ENCODE measurements at regions not wholly inside any gene's neighbourhood (a gene's known extent, or its start where the extent isn't known, plus 50 kb on each side); places are given as distances from the start of the nearest gene placed in this dataset.

GRCh38 chr1:198864695-198865094 is 225.9 kb downstream of the PTPRC start:
- no peak for DNase-seq (ENCODE audit: low read depth)

DNA sequence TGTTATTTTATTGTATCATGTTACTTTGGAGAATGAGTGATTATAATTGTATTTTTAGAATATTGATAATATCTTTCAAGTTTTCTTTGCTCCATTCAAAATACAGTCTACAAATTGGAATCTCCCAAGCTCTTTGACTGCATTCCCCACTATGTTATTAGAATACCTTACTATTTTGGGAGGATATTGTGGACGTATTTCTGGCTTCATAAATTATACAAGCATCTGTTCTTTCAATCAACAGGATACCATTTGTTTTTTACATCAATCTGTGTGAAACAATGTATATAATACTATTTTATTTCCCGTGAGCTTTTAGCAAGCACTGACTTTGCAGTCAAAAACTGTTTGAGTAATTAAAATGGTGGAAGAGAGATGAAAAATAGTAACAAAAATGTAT is 226.5 kb downstream of the PTPRC start:
- DNase-seq (ENCODE audit: low read depth): no peak

DNA sequence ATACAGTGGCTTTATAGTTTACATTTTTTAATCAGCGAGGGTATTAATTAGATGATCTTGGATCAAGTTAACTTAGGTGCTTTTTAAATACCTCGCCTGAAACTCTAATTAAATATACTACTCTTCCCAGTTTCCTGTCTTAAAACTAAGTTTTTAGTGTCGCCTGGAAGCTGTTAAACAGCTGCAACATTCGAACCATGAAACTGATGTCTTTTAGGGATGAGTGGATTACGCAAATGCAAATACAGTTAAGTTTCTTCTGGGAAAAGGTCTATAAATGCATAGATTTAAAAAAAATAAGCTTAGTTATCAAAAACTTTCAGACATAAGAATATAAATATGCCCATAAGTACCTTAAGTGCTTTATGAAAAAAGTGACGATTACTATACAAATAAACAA is 228.3 kb downstream of the PTPRC start:
- no peak for DNase-seq (ENCODE audit: low read depth)

DNA sequence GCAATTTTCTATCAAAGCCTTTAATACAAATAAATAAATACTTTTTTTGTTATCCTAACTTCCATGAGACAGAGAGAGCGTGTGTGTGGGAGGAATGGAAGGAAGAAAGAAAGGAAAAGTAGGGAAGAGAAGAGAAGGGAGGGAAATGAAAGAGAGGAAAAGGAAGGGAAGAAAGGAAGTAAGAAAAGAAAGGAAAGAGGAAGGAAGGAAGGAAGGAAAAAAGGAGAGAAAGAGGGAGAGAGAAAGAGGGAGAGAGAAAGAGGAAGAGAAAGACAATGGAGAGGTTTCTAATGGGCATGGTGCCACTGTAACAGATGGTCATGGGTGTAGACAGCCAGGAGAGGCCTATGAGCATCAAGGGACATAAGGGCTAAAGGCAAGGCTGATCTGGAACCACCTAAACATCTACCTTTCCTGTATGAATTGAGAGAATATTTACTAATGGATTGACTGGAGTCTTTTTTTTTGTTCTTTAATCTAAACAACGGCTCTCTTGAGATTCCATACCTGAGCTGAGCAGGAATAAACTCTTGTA is 234.9 kb downstream of the PTPRC start:
- no peak for DNase-seq (ENCODE audit: low read depth)

DNA sequence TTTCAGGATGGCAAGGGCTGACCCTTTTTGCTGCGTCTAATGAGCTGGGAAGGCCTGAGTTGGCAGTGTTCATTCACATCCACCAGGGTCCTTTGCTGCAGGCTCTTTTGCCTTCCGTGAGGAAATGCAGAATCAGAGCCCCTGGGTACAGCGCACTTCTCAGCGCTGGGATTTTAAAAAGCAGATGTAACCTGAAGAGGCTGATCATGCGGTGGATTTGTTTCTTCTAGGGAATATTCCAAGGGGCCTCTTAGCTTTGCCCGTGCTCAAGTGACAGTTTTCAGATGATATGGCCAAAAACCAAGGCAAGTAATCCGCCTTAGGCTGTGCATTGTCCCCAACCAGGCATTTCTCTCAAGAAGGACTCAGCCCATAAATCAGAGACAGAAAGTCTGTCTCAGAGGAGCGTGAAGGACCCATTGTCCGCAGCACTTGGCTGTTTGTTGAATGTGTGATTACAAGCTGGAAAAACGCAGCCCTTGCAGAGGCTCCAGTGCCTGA is 237.6 kb downstream of the PTPRC start:
- DNase-seq (ENCODE audit: low read depth): no peak

GRCh38 chr1:198878566-198878965 is 239.7 kb downstream of the PTPRC start:
- DNase-seq (ENCODE audit: low read depth): no peak

DNA sequence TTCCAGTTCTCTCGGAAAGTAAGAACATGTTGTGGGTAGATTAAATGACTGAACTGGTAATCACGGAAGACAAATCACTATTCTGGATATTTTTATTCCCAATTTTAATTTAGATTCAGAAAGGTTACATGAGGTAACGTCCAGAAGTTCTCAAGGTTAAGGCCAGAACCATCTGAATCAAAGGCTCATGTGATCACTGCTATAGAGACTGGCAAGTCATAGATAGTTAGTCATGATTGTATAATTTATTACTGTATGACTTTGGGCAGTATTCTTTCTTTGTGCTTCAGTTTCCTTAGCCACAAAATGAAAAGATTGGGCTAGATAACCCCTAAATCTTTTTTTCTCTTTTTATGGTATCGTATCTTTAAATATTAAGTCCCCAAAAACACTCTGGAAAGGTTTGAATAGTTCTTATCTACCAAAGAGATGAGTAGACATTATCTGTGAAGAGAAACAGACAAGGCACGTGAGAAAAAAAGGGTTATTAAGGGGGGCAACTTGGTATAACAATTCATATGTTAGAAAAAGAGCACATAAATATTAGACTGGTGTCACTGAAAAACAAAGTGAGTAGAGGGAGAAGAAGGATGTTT is 241.0 kb downstream of the PTPRC start:
- DNase-seq (ENCODE audit: low read depth): no peak

DNA sequence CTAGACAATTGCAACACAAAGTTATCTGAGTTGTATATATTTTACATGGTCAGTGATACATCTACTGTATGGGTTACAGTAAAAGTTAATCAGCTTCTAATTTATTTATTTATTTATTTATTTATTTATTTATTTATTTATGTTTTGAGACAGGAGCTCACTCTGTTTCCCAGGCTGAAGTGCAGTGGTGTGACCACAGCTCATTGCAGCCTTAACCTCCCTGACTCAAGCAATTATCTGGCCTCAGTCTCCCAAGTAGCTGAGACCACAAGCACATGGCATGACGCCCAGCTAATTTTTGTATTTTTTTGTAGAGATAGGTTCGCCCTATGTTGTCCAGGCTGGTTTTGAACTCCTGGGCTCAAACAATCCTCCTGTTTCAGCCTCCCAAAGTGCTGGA is 241.6 kb downstream of the PTPRC start:
- DNase-seq (ENCODE audit: low read depth): no peak

DNA sequence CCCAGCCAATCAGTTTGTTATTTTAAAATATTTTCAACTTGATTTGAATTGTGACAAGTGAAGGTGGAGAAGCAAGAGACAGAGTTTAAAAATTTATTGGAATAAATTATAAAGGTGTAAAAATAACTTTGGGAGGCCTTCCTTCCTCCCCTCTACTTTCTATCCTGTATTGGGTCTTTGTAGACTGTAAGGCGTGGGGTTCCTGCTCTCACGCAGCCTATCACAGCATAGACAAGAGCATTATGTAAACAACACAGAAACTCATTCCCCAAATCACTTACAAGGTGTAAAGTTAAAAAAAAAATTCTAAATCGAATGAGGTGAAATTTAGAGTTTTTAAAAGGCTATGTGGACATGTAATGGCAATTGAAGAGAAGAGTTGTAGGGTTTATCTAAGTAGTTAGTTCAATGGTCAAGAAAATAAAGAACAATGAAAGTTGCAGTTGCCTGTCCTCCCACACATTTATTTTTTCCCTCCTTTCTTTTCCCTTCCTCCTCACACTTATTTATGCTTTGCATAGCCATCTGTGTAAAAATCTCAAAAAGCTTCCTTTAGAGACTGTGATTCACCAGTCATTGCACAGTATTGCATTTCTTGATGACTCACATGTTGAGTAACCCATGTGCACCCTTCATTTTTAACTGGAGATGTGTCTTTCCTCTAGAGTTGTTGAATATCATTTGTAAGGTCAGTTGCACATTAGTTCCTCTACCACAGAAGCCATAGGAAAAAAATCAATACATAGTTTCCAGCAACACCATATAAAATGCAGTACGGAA is 242.2 kb downstream of the PTPRC start:
- no peak for DNase-seq (ENCODE audit: low read depth)

DNA sequence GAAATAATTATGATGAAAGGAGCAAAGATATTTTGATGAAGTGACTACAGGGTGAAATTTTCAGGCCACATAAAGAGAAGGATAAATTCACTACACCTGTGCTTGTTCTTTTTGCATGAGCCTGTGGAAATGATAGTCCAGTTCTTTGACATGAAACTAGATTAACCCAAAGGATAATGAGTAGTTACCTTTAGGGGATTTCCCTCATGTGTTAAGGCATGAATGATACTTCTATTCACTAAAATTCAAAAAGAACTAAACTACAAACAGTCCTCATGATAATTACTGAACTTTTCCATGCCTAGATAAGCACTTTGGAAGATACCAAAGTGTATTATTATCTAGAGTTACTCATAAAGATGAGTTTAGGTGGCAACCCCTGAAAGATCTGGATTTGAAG is 244.3 kb downstream of the PTPRC start:
- DNase-seq (ENCODE audit: low read depth): no peak

DNA sequence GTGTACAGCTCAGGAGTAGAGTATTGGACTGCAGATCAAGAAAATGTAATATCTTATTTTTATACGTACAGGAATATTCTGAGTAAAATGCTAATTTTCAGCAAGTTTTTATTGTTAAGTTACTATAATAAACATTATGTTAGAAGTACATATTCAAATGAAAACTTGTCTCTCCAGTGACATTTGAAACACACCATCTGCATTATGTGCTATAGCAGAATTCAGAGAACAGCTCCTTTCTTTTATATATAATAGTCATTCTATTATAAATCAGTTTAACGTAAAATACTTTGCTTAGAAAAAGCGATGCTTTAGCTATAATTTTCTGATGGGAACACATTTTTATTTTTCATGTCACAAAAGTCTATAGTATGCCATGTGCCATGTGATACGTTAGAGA is 249.0 kb downstream of the PTPRC start:
- no peak for DNase-seq (ENCODE audit: low read depth)

DNA sequence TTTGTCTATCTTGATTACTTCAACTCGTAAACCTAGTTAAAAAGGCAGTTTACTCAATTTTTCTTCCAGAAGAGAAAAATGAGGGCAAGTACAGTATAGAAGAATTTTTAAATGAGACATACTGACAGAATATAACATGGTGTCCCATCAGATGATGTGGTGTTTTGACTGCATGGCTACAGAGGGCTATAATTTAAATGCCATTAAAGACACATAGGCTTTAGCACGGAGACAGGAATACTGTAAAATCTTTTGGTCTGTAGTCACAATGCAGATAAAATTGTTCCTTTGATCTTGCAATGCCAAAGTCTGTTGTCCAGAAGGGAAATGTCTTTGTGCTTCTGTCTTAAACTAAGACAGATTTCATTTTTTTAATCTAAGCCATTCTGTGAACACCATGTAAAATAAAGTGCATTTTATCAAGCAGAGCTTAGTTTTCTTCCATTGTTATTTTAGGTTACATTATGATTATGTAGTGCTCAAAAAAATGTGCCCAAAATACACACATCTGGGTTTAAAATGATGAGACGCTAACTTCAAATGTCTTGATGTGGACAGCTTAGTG is 249.6 kb downstream of the PTPRC start:
- DNase-seq (ENCODE audit: low read depth): no peak

DNA sequence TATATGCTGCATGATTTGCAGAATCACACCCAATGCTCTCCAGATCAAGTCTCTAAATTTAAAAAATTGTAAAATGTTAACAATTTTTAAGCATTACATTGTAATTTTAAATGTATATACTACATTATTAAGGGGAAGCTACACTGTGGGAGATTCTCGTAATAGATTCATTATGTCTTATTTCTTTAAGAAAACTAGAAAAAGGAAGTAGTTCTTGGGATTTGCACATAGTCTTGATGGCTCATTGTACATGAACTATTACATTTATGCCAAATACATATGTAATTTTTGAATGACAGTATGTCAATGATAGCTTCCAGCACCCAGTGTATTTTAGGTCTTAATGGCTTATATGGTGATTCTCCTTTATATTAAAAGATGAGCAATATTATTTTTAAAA is 250.3 kb downstream of the PTPRC start:
- no peak for DNase-seq (ENCODE audit: low read depth)

DNA sequence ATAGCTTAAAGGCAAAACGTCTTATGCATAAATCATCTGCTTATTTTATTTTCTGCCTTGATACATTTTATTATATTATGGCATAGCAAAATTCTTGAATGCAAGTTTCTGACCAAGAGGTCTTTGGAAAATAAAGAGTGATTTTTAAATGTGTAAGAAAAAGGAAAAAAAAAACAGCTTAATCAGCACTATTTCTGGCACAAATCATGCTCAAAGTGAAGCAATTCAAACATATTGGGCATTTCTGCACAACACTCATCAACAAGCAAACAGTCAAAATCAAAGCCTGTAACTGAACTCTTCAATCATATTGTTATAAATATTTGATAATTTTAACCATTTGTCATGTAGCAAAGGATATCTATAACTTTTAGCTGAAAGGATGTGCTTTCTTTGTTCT is 250.9 kb downstream of the PTPRC start:
- DNase-seq (ENCODE audit: low read depth): no peak

- DNase-seq (ENCODE audit: low read depth): no peak
Observed at GRCh38 chr1:198890214-198890930, 251.5 kb downstream of the PTPRC start.

DNA sequence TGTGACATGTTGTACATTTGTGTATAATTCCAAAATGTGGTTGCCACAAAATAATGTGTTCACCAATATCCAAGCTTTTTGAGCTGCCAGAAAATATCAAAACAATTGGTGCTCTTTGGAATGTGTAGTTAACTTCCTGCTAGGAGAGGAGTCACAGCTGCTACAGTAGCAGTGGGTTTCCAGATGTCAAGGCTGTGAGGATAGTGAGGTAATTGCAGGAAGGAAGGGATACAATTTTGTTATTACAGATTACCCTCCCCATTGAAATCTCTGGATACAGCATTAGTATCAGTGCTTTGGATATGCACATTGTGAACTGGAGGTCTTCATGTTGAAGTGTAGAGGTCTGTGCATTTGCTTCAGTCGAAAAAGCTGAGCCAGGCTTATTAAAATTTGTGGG is 253.2 kb downstream of the PTPRC start:
- DNase-seq (ENCODE audit: low read depth): no peak

GRCh38 chr1:198893141-198893540 is 254.3 kb downstream of the PTPRC start:
- DNase-seq (ENCODE audit: low read depth): no peak

DNA sequence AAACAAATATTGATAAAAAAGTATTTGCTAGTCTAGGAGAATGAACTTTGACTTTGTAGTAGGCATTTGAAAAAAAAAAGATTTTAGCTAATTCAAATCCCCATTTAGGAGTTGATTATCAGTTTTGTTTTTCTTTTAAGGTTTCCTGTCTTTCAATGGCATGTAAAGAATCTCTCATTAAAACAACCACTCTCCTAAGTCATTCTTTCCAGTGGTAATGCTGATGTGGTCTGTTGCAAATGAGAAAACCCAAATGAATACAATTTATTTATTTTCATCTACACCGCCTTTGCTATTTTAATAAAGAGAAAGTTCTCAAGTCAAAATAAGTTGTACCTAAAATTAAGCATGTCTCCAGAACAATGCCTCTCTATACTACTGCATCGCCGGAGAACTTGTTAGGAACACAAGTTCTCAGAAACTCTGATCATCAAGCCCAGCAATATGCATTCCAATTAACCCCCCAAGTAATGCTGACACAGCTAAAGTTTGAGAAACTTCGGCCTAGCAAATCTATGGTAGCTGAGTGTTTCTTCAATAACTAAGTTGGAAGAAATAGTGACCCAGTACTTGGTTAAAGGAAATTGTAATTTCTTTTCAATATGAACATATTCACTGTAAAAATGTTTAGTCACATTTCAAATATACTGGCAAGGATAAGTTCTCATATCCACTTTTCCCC is 255.1 kb downstream of the PTPRC start:
- DNase-seq (ENCODE audit: low read depth): no peak

DNA sequence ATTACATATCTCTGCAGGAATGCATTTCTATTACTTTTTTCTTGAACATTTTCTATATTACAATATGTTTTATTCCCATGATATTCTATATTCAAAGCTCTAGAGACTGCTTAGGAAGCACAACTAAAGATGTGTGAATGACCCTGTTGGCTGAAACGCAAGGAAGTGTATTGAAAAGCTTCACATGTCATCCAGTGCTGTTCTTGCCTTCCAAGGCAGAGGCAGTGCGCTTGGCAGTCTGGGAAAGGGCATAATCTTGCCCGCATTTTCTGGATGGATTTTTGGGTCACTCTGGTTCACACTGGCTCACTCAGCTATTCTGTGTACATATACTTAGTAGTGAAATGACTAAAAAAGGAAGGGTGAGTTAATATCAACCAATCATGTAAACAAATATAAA is 262.4 kb downstream of the PTPRC start:
- DNase-seq (ENCODE audit: low read depth): no peak

DNA sequence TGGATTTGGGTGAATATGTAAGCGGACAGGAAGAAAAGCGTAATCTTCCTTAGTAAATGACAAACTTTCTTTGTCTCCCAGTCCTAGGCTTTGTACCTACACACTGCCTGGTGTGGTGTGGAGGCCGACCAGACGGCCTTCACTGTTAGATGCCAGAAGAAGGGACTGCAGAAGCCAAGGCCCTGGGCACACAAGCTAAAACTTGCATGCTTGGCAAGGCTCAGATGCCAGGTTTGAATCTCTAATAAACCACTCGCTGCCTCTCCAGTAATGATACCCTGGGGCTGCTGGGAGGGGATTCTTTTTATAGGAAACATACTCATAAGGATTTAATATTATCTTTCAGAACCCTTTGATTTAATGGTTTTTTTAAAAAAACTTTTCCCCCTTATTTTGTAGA is 263.8 kb downstream of the PTPRC start:
- DNase-seq (ENCODE audit: low read depth): no peak

DNA sequence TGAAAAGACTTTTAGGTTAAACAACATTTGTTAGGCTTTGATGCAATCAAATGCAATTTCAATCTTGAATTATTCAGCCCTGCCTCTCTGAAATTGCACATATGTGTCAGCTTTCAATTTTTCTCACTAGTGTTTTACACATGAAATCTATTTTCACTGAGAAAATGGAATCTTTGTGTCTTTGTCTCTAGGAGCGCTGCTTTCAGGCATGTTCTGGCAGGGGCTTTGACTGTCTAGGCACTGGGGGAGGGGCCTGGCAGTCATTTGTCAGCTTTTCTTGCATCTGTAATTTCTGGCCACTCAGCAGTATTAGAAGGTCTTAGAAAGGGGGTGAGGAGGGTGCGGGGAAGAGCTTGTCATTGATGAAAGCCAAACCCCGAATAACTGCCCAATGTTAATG is 264.4 kb downstream of the PTPRC start:
- DNase-seq (ENCODE audit: low read depth): no peak

- no peak for DNase-seq (ENCODE audit: low read depth)
Observed at GRCh38 chr1:198903621-198904020, 264.8 kb downstream of the PTPRC start.
